ENCODE measurements at regions not wholly inside any gene's neighbourhood (a gene's known extent, or its start where the extent isn't known, plus 50 kb on each side); places are given as distances from the start of the nearest gene placed in this dataset.

DNA sequence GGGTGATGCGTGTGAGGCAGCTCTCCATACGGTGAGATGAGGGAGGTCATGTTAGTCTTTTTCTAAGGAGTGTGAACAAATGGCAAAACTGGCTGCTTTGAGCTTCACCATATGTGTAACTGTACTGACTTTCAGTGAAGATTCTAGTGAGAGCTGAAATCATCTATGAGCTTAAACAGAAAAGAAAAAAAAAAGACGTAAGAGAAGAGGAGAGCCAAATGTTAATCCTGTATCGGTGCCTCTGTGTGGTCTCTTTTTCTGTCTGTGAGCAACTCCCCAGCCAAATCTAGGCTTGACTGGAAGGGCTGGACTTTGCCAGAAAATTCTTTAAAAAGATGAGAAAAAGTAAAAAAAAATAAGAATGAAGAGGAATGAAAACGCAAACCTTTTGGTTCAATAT, 209.7 kb upstream of the TUT7 start:
- no peak overlapping the region for H2AFZ ChIP-seq (ENCODE audit: low read length)
- H3K79me2 ChIP-seq (ENCODE audit: insufficient read depth, low read length), result no peaks in the 10 kb centered on the region
- H3K4me2 ChIP-seq (ENCODE audit: low read length), result no peak overlapping the region
- H3K4me3 ChIP-seq (ENCODE audit: low read depth, low read length, poor library complexity, severe bottlenecking), result no peak overlapping the region
- no peaks in the 10 kb centered on the region for H4K20me1 ChIP-seq (ENCODE audit: insufficient read depth, low read length)
- TF ChIP-seq EZH2 (IDR thresholded peaks at IDR 0.05; ENCODE audit: borderline replicate concordance, low read length), result no peak
- TF ChIP-seq, protein P1, sequence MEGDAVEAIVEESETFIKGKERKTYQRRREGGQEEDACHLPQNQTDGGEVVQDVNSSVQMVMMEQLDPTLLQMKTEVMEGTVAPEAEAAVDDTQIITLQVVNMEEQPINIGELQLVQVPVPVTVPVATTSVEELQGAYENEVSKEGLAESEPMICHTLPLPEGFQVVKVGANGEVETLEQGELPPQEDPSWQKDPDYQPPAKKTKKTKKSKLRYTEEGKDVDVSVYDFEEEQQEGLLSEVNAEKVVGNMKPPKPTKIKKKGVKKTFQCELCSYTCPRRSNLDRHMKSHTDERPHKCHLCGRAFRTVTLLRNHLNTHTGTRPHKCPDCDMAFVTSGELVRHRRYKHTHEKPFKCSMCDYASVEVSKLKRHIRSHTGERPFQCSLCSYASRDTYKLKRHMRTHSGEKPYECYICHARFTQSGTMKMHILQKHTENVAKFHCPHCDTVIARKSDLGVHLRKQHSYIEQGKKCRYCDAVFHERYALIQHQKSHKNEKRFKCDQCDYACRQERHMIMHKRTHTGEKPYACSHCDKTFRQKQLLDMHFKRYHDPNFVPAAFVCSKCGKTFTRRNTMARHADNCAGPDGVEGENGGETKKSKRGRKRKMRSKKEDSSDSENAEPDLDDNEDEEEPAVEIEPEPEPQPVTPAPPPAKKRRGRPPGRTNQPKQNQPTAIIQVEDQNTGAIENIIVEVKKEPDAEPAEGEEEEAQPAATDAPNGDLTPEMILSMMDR (IDR thresholded peaks at IDR 0.05; ENCODE audit: low read length), result no peak
- H3K36me3 ChIP-seq (ENCODE audit: insufficient read depth, low read length), result no peaks in the 10 kb centered on the region
- H3K9ac ChIP-seq (ENCODE audit: low read length), result no peak overlapping the region
- no peak overlapping the region for H3K27ac ChIP-seq (ENCODE audit: low read depth, low read length, poor library complexity, severe bottlenecking)
- H3K9me3 ChIP-seq (ENCODE audit: low read length), result no peaks in the 10 kb centered on the region
- no peaks in the 10 kb centered on the region for H3F3A ChIP-seq (ENCODE audit: insufficient read depth, low read length)
- no peaks in the 10 kb centered on the region for H3K9me2 ChIP-seq (ENCODE audit: low read depth, low read length)
- H3K27me3 ChIP-seq (ENCODE audit: insufficient read depth, low read length), result no peaks in the 10 kb centered on the region
- H3K4me1 ChIP-seq (ENCODE audit: insufficient read depth, low read length, severe bottlenecking), result no peaks in the 10 kb centered on the region

DNA sequence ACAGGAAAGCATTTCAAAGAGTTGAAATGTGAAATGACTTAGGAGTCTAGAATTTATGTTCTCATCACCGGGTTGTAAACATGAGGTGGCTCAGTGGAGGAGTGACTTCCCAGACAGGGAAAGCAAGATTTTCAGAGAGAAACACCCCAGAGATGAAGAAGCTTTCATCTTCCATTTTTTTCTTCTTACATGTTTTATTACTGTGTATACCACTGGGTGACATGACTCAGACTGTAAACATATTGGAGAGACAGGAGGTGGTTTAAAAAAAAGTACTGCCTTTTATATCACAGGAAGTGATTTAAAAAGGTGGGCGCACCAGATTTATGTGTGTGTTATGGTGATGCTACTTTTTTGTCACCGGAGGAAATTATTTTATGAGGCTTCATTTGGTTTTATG, 209.1 kb upstream of the TUT7 start:
- no peak overlapping the region for H2AFZ ChIP-seq (ENCODE audit: low read length)
- H3K4me2 ChIP-seq (ENCODE audit: low read length), result no peak overlapping the region
- no peaks in the 10 kb centered on the region for H3K9me2 ChIP-seq (ENCODE audit: low read depth, low read length)
- no peaks in the 10 kb centered on the region for H3K9me3 ChIP-seq (ENCODE audit: low read length)
- H3K27me3 ChIP-seq (ENCODE audit: insufficient read depth, low read length), result no peaks in the 10 kb centered on the region
- H3K9ac ChIP-seq (ENCODE audit: low read length), result no peak overlapping the region
- TF ChIP-seq EZH2 (IDR thresholded peaks at IDR 0.05; ENCODE audit: borderline replicate concordance, low read length), result no peak
- TF ChIP-seq, protein P1 (IDR thresholded peaks at IDR 0.05; ENCODE audit: low read length), result no peak
- H3K4me3 ChIP-seq (ENCODE audit: low read depth, low read length, poor library complexity, severe bottlenecking), result no peak overlapping the region
- H4K20me1 ChIP-seq (ENCODE audit: insufficient read depth, low read length), result no peaks in the 10 kb centered on the region
- no peaks in the 10 kb centered on the region for H3K4me1 ChIP-seq (ENCODE audit: insufficient read depth, low read length, severe bottlenecking)
- no peaks in the 10 kb centered on the region for H3K36me3 ChIP-seq (ENCODE audit: insufficient read depth, low read length)
- H3F3A ChIP-seq (ENCODE audit: insufficient read depth, low read length), result no peaks in the 10 kb centered on the region
- no peaks in the 10 kb centered on the region for H3K79me2 ChIP-seq (ENCODE audit: insufficient read depth, low read length)
- H3K27ac ChIP-seq (ENCODE audit: low read depth, low read length, poor library complexity, severe bottlenecking), result no peak overlapping the region

DNA sequence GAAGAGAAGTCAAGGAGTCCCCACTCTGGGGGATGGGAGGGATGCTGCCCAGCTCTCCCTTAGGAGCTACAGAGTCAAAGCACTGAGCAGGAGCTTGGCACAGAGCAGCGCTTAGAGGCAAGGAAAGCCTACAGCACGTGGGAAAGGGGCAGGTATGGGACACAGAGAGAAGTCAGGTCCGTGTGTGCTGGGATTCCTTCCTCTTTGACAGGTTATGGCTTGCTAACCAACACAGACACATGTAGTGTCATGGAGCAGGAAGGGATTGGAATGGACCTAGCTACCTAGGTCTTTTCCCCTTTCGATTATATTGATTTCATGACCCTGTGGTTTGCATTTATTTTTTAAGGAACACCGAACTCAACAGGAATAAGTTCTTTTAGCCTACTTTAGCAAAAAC, 208.5 kb upstream of the TUT7 start:
- Histone ChIP-seq H3K4me1 (ENCODE audit: insufficient read depth, low read length, severe bottlenecking) (no peaks in the 10 kb centered on the region), H2AFZ (ENCODE audit: low read length) (no peak overlapping the region), H3K9ac (ENCODE audit: low read length) (no peak overlapping the region), H3K9me3 (ENCODE audit: low read length) (no peaks in the 10 kb centered on the region), H3K9me2 (ENCODE audit: low read depth, low read length) (no peaks in the 10 kb centered on the region), H3K79me2 (ENCODE audit: insufficient read depth, low read length) (no peaks in the 10 kb centered on the region), H4K20me1 (ENCODE audit: insufficient read depth, low read length) (no peaks in the 10 kb centered on the region), H3K4me3 (ENCODE audit: low read depth, low read length, poor library complexity, severe bottlenecking) (no peak overlapping the region), H3K4me2 (ENCODE audit: low read length) (no peak overlapping the region), H3K36me3 (ENCODE audit: insufficient read depth, low read length) (no peaks in the 10 kb centered on the region), H3K27me3 (ENCODE audit: insufficient read depth, low read length) (no peaks in the 10 kb centered on the region), H3K27ac (ENCODE audit: low read depth, low read length, poor library complexity, severe bottlenecking) (no peak overlapping the region), H3F3A (ENCODE audit: insufficient read depth, low read length) (no peaks in the 10 kb centered on the region)
- TF ChIP-seq EZH2 (IDR thresholded peaks at IDR 0.05; ENCODE audit: borderline replicate concordance, low read length), result no peak
- TF ChIP-seq, protein P1 (IDR thresholded peaks at IDR 0.05; ENCODE audit: low read length), result no peak

All from OCI-LY1 (cell line).